GM21529 (cell line): ENCODE measurements at regions not wholly inside any gene's neighbourhood (a gene's known extent, or its start where the extent isn't known, plus 50 kb on each side); places are given as distances from the start of the nearest gene placed in this dataset.

Experiments used
- ATAC-seq: cut with Tn5 transposase; IDR thresholded peaks from one replicate; pipeline ENCODE4 v1.9.1; 2021; ENCODE audit not compliant: unreplicated experiment

GRCh38 chr2:18639756-18640453, 50.5 kb upstream of the NT5C1B start:
- ATAC-seq: no peak
